GM23338 (cell line): ENCODE measurements at regions not wholly inside any gene's neighbourhood (a gene's known extent, or its start where the extent isn't known, plus 50 kb on each side); places are given as distances from the start of the nearest gene placed in this dataset.

Experiments
- ATAC-seq: fragments of 200-7000 bp; cut with Tn5 transposase; 3 replicates; pipeline ENCODE4 v1.9.1; 2020
- DNase-seq: peaks from one replicate; pipeline ENCODE4 v3.0.0-alpha.2; 2015; ENCODE audit warnings: low spot score
- H2AFZ ChIP-seq: fragments of 200-600 bp; sonication (generic); 2 replicates; pipeline ENCODE4 v1.8.0; 2016; ENCODE audit warnings: antibody characterized with exemption, mild to moderate bottlenecking, moderate library complexity
- H3F3A ChIP-seq: fragments of 200-600 bp; sonication (generic); replicated peaks from 2 replicates; pipeline ENCODE4 v1.8.0; 2017; ENCODE audit warnings: antibody characterized with exemption, mixed run types, low read depth
- H3K27ac ChIP-seq: fragments of 200-600 bp; sonication (generic); 2 replicates; pipeline ENCODE4 v1.6.1; 2016; ENCODE audit warnings: low read depth
- H3K27me3 ChIP-seq: fragments of 200-600 bp; sonication (generic); 2 replicates; pipeline ENCODE4 v1.8.0; 2016; ENCODE audit warnings: mild to moderate bottlenecking, mixed run types, moderate library complexity; ENCODE audit not compliant: insufficient read depth
- H3K36me3 ChIP-seq: fragments of 200-600 bp; sonication (generic); 2 replicates; pipeline ENCODE4 v1.8.0; 2016; ENCODE audit warnings: mild to moderate bottlenecking; ENCODE audit not compliant: insufficient read depth
- H3K4me1 ChIP-seq: fragments of 200-600 bp; sonication (generic); 2 replicates; pipeline ENCODE4 v1.8.0; 2016; ENCODE audit warnings: mild to moderate bottlenecking, moderate library complexity; ENCODE audit not compliant: insufficient read depth
- H3K4me2 ChIP-seq: fragments of 200-600 bp; sonication (generic); 2 replicates; pipeline ENCODE4 v1.7.1; 2017; ENCODE audit warnings: mixed run types
- H3K4me3 ChIP-seq: fragments of 200-600 bp; sonication (generic); 2 replicates; pipeline ENCODE4 v1.6.1; 2016; ENCODE audit warnings: mixed run types
- H3K79me2 ChIP-seq: fragments of 200-600 bp; sonication (generic); replicated peaks from 2 replicates; pipeline ENCODE4 v1.8.0; 2017; ENCODE audit warnings: mild to moderate bottlenecking; ENCODE audit not compliant: insufficient read depth
- H3K9me2 ChIP-seq: fragments of 200-600 bp; sonication (generic); 2 replicates; pipeline ENCODE4 v1.8.0; 2017; ENCODE audit not compliant: insufficient read depth
- H4K20me1 ChIP-seq: fragments of 200-600 bp; sonication (generic); replicated peaks from 2 replicates; pipeline ENCODE4 v1.8.0; 2017; ENCODE audit warnings: mild to moderate bottlenecking; ENCODE audit not compliant: insufficient read depth
- H3K27ac Mint-ChIP-seq: 2 replicates; pipeline ENCODE4 v1.8.0; 2020; ENCODE audit warnings: inconsistent platforms, mild to moderate bottlenecking, moderate library complexity, mixed read lengths
- H3K27me3 Mint-ChIP-seq: 3 replicates; pipeline ENCODE4 v1.8.0; 2022; ENCODE audit warnings: low read depth, mild to moderate bottlenecking, moderate library complexity, mixed read lengths, inconsistent platforms; ENCODE audit not compliant: insufficient read depth, poor library complexity
- H3K36me3 Mint-ChIP-seq: 3 replicates; pipeline ENCODE4 v1.8.0; 2021; ENCODE audit warnings: low read depth, mild to moderate bottlenecking, inconsistent platforms, moderate library complexity, mixed read lengths
- H3K4me1 Mint-ChIP-seq: 3 replicates; pipeline ENCODE4 v1.8.0; 2020; ENCODE audit warnings: mild to moderate bottlenecking, inconsistent platforms, mixed read lengths
- H3K4me3 Mint-ChIP-seq: 3 replicates; pipeline ENCODE4 v1.8.0; 2021; ENCODE audit warnings: moderate library complexity, mild to moderate bottlenecking, inconsistent platforms, mixed read lengths
- H3K9me3 Mint-ChIP-seq: 3 replicates; pipeline ENCODE4 v1.8.0; 2020; ENCODE audit warnings: moderate library complexity, mild to moderate bottlenecking, inconsistent platforms, mixed read lengths
- CREB1 ChIP-seq: fragments of 250-450 bp; sonication (Bioruptor Pico); IDR thresholded peaks from 2 replicates; pipeline ENCODE4 v1.5.0; 2020; ENCODE audit warnings: low read depth, mild to moderate bottlenecking, moderate library complexity
- EZH2 ChIP-seq: fragments of 200-600 bp; sonication (generic); IDR thresholded peaks from one replicate; pipeline ENCODE4 v1.8.0; 2017; ENCODE audit warnings: antibody characterized with exemption, mild to moderate bottlenecking, low read depth; ENCODE audit not compliant: unreplicated experiment
- JUNB ChIP-seq: IDR thresholded peaks from one replicate; pipeline ENCODE4 v1.6.1; 2016; ENCODE audit warnings: antibody characterized with exemption; ENCODE audit not compliant: unreplicated experiment
- NANOG ChIP-seq: IDR thresholded peaks from 2 replicates; pipeline ENCODE4 v1.6.1; 2016; ENCODE audit warnings: antibody characterized with exemption, borderline replicate concordance
- POLR2AphosphoS5 ChIP-seq: IDR thresholded peaks from 2 replicates; pipeline ENCODE4 v1.6.1; 2016; ENCODE audit warnings: antibody characterized with exemption, low read depth
- STAT1 ChIP-seq: IDR thresholded peaks from one replicate; pipeline ENCODE4 v1.6.1; 2016; ENCODE audit warnings: antibody characterized with exemption; ENCODE audit not compliant: unreplicated experiment
- ZNF331 ChIP-seq: fragments of 250-450 bp; sonication (Bioruptor Pico); IDR thresholded peaks from 2 replicates; pipeline ENCODE4 v1.5.0; 2020; ENCODE audit warnings: low read depth, mild to moderate bottlenecking, moderate library complexity
- TF ChIP-seq, protein P1 (sequence below): IDR thresholded peaks from one replicate; pipeline ENCODE4 v1.6.1; 2018; ENCODE audit warnings: antibody characterized with exemption; ENCODE audit not compliant: unreplicated experiment
- TF ChIP-seq, protein P2 (sequence below): fragments of 250-450 bp; sonication (Bioruptor Pico); IDR thresholded peaks from 2 replicates; pipeline ENCODE4 v1.5.0; 2020; ENCODE audit warnings: mild to moderate bottlenecking, moderate library complexity

DNA sequence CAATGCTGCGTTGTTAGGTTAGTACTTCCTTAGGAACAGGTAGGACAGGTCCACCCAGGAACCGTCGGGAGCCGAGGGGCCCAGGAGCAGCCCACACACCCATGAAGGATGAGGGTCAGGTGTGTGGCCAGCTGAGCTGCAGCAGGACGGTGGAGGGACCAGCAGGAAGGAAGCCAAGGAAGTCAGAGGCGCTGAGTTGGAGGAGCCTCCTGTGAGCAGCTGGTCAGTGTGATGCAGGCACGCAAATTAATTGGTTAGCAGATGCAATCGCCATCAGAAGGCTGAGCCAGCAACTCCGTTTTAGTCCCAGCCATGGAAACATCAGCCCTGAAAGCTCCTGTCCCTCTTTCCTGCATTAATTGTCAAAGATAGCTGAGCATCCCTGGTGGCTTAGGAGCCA lies 114.9 kb upstream of the SOX1 start (continued):
- TF ChIP-seq JUNB (no peak), NANOG (no peak), CREB1 (no peak)
- TF ChIP-seq, protein P1, sequence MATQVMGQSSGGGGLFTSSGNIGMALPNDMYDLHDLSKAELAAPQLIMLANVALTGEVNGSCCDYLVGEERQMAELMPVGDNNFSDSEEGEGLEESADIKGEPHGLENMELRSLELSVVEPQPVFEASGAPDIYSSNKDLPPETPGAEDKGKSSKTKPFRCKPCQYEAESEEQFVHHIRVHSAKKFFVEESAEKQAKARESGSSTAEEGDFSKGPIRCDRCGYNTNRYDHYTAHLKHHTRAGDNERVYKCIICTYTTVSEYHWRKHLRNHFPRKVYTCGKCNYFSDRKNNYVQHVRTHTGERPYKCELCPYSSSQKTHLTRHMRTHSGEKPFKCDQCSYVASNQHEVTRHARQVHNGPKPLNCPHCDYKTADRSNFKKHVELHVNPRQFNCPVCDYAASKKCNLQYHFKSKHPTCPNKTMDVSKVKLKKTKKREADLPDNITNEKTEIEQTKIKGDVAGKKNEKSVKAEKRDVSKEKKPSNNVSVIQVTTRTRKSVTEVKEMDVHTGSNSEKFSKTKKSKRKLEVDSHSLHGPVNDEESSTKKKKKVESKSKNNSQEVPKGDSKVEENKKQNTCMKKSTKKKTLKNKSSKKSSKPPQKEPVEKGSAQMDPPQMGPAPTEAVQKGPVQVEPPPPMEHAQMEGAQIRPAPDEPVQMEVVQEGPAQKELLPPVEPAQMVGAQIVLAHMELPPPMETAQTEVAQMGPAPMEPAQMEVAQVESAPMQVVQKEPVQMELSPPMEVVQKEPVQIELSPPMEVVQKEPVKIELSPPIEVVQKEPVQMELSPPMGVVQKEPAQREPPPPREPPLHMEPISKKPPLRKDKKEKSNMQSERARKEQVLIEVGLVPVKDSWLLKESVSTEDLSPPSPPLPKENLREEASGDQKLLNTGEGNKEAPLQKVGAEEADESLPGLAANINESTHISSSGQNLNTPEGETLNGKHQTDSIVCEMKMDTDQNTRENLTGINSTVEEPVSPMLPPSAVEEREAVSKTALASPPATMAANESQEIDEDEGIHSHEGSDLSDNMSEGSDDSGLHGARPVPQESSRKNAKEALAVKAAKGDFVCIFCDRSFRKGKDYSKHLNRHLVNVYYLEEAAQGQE, result no peak

DNA sequence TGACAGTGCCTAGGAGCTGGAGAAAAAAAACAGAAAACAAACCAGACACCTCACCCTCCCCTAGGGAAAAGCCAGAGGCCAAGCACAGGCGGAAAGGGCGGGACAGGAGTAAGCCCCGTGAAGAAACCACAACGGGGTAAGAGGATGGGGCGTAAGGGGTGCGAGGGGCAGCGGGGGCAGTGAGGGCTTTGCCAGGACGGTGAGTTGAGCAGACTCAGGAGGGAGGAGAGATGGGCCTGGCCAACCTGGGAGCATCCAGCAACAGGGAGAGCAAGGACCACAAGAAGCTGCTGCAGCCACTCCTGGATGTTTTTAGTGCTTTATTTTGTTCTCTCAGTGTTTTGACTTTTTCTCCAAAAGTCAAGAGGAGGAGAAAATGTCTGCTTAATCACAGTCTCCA lies 114.1 kb upstream of the SOX1 start:
- H3K4me1 Mint-ChIP-seq, result peaks cover 15% of the 10 kb centered on the region; the same call in 2 of the 3 replicates
- DNase-seq (no peak), ATAC-seq (no peak)
- no peak overlapping the region for H2AFZ ChIP-seq
- no peaks in the 10 kb centered on the region for H3K27me3 ChIP-seq
- no peak overlapping the region for H3K4me3 ChIP-seq
- H3K36me3 Mint-ChIP-seq, result peaks cover 10% of the 10 kb centered on the region; the same call in 2 of the 3 replicates
- peaks cover 21% of the 10 kb centered on the region for H3K9me3 Mint-ChIP-seq
- peaks cover 13% of the 10 kb centered on the region for H3K27me3 Mint-ChIP-seq
- no peak overlapping the region for H3K27ac Mint-ChIP-seq
- no peaks in the 10 kb centered on the region for H3F3A ChIP-seq
- H3K4me1 ChIP-seq, result no peaks in the 10 kb centered on the region
- no peak overlapping the region for H3K4me2 ChIP-seq
- H4K20me1 ChIP-seq, result no peaks in the 10 kb centered on the region
- H3K79me2 ChIP-seq, result no peaks in the 10 kb centered on the region
- no peaks in the 10 kb centered on the region for H3K36me3 ChIP-seq
- H3K27ac ChIP-seq, result no peak overlapping the region
- no peak overlapping the region for H3K4me3 Mint-ChIP-seq
- TF ChIP-seq CREB1 (no peak), STAT1 (no peak), ZNF331 (CRISPR knock-in tag) (no peak), EZH2 (no peak), POLR2AphosphoS5 (no peak), NANOG (no peak)
- TF ChIP-seq, protein P2, sequence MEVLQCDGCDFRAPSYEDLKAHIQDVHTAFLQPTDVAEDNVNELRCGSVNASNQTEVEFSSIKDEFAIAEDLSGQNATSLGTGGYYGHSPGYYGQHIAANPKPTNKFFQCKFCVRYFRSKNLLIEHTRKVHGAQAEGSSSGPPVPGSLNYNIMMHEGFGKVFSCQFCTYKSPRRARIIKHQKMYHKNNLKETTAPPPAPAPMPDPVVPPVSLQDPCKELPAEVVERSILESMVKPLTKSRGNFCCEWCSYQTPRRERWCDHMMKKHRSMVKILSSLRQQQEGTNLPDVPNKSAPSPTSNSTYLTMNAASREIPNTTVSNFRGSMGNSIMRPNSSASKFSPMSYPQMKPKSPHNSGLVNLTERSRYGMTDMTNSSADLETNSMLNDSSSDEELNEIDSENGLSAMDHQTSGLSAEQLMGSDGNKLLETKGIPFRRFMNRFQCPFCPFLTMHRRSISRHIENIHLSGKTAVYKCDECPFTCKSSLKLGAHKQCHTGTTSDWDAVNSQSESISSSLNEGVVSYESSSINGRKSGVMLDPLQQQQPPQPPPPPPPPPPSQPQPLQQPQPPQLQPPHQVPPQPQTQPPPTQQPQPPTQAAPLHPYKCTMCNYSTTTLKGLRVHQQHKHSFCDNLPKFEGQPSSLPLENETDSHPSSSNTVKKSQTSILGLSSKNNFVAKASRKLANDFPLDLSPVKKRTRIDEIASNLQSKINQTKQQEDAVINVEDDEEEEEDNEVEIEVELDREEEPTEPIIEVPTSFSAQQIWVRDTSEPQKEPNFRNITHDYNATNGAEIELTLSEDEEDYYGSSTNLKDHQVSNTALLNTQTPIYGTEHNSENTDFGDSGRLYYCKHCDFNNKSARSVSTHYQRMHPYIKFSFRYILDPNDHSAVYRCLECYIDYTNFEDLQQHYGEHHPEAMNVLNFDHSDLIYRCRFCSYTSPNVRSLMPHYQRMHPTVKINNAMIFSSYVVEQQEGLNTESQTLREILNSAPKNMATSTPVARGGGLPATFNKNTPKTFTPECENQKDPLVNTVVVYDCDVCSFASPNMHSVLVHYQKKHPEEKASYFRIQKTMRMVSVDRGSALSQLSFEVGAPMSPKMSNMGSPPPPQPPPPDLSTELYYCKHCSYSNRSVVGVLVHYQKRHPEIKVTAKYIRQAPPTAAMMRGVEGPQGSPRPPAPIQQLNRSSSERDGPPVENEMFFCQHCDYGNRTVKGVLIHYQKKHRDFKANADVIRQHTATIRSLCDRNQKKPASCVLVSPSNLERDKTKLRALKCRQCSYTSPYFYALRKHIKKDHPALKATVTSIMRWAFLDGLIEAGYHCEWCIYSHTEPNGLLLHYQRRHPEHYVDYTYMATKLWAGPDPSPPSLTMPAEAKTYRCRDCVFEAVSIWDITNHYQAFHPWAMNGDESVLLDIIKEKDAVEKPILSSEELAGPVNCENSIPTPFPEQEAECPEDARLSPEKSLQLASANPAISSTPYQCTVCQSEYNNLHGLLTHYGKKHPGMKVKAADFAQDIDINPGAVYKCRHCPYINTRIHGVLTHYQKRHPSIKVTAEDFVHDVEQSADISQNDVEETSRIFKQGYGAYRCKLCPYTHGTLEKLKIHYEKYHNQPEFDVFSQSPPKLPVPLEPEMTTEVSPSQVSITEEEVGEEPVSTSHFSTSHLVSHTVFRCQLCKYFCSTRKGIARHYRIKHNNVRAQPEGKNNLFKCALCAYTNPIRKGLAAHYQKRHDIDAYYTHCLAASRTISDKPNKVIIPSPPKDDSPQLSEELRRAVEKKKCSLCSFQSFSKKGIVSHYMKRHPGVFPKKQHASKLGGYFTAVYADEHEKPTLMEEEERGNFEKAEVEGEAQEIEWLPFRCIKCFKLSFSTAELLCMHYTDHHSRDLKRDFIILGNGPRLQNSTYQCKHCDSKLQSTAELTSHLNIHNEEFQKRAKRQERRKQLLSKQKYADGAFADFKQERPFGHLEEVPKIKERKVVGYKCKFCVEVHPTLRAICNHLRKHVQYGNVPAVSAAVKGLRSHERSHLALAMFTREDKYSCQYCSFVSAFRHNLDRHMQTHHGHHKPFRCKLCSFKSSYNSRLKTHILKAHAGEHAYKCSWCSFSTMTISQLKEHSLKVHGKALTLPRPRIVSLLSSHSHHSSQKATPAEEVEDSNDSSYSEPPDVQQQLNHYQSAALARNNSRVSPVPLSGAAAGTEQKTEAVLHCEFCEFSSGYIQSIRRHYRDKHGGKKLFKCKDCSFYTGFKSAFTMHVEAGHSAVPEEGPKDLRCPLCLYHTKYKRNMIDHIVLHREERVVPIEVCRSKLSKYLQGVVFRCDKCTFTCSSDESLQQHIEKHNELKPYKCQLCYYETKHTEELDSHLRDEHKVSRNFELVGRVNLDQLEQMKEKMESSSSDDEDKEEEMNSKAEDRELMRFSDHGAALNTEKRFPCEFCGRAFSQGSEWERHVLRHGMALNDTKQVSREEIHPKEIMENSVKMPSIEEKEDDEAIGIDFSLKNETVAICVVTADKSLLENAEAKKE (CRISPR knock-in tag), result no peak
- 0 out of 2 replicates have a peak, but pooled peaks cover 4% of the 10 kb centered on the region for H3K9me2 ChIP-seq
